Fibroblast of villous mesenchyme (primary cell): ENCODE measurements at regions not wholly inside any gene's neighbourhood (a gene's known extent, or its start where the extent isn't known, plus 50 kb on each side); places are given as distances from the start of the nearest gene placed in this dataset.

Experiments
- DNase-seq: peaks from one replicate; pipeline ENCODE4 v3.0.0-alpha.2; 2010; ENCODE audit warnings: low read depth
- H3K4me3 ChIP-seq: 2 replicates; pipeline ENCODE4 v1.5.1; 2011; ENCODE audit warnings: low read depth, mild to moderate bottlenecking, low read length
- TF ChIP-seq, protein P1 (sequence below): IDR thresholded peaks from 2 replicates; pipeline ENCODE4 v1.5.1; 2012; ENCODE audit warnings: low read depth, mild to moderate bottlenecking, low read length; ENCODE audit not compliant: insufficient read depth

DNA sequence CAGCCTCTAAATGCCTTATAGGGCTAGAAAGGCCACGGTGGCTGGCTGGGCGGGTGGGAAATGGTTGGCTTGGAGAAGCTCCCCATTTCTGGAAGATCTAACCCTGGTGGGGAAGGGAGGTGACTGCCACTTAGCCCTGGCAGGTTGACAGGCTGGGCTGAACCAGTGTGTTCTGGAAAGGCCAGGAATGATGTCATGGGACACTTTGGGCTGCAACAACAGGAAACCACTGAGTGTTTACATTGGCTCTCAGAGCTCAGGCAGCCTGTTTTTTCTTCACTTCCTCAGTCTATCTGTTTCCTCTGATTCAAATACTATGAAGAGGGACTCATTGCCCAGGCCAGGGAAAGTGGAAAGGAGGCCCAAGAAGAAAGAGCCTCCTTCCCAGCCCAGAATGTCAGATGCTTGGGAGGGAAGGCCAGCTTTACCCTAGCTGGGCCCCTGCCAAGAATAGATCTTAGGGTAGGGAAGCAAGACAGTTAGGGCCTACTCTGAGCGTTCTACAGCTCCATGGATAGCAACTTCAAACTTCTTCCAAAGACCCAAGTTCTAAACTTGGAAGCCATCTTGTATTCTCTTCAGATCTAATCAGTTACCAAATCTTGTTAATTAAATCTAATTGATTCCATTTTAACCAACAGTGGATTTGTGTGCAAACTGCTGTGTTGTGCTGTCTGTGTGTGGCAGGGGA lies 65.8 kb upstream of the MSN start:
- peak; percentile 75 for DNase-seq
- H3K4me3 ChIP-seq = no peak overlapping the region
- TF ChIP-seq, protein P1, sequence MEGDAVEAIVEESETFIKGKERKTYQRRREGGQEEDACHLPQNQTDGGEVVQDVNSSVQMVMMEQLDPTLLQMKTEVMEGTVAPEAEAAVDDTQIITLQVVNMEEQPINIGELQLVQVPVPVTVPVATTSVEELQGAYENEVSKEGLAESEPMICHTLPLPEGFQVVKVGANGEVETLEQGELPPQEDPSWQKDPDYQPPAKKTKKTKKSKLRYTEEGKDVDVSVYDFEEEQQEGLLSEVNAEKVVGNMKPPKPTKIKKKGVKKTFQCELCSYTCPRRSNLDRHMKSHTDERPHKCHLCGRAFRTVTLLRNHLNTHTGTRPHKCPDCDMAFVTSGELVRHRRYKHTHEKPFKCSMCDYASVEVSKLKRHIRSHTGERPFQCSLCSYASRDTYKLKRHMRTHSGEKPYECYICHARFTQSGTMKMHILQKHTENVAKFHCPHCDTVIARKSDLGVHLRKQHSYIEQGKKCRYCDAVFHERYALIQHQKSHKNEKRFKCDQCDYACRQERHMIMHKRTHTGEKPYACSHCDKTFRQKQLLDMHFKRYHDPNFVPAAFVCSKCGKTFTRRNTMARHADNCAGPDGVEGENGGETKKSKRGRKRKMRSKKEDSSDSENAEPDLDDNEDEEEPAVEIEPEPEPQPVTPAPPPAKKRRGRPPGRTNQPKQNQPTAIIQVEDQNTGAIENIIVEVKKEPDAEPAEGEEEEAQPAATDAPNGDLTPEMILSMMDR = no peak

DNA sequence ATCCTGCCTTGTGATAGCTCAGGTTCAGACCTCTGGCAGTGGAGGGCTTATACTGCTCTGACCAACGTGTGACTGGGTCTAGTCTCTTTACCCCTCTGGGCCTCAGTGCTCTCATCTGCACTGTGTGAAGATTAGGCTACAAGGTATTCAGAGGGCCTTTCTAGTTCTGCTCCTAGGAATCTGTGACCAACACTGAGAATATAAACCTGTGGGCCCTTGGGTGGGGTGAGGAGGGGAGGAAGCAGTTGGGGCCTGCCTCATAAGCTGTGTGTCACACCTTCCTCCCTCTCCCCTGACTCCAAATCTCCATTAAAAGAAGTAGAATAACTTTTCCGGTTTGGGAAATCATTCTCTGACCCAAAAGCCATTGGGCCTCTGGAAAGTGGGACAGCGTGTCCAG lies 66.3 kb upstream of the MSN start:
- TF ChIP-seq, protein P1 = no peak
- no peak overlapping the region for H3K4me3 ChIP-seq
- DNase-seq = no peak

DNA sequence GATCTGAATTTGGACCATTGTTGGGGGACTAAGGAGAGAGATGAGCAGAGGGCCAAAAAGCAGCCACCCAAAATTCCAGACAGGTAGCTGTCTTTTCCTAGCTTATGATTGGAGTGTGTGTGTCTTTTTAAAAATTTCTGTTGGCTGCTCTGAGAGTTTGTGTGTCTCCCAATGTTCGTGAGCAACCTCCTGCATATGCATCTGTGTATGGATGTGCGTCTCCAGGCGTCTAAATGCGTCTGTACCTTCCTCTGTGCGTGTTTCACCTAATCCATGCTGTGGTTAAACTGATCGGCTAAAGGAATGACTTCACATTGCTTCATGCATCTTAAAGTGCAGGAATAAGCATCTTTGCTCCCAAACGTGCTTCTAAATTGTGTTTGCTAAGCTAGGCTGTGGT lies 65.5 kb upstream of the LAS1L start:
- no peak overlapping the region for H3K4me3 ChIP-seq
- TF ChIP-seq, protein P1 = no peak
- no peak for DNase-seq

DNA sequence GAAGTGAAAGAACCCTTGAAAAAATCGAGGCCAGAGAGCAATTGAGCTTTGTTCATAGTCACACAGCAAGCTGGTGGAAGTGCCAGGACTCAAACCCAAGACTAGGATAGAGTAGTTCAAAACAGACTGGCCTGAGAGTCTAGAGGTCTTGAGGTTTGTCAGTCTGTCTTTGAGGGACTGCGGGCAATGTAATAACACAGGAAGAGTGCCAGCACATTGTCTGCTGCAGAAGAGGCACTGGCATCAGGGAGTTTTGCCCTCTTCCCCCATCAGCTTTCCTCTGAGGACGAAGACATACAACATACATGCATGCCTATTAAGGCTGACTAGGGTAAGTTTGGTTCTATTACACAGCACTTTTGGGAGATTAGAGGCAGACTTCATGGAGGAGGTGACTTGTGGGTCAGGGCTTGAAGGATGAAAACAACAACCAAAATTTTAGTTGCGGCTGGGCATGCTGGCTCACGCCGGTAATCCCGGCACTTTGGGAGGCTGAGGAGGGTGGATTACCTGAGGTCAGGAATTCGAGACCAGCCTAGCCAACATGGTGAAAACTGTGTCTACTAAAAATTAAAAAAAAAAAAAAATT lies 64.1 kb upstream of the LAS1L start:
- TF ChIP-seq, protein P1 = no peak
- H3K4me3 ChIP-seq = no peak overlapping the region
- DNase-seq = no peak

DNA sequence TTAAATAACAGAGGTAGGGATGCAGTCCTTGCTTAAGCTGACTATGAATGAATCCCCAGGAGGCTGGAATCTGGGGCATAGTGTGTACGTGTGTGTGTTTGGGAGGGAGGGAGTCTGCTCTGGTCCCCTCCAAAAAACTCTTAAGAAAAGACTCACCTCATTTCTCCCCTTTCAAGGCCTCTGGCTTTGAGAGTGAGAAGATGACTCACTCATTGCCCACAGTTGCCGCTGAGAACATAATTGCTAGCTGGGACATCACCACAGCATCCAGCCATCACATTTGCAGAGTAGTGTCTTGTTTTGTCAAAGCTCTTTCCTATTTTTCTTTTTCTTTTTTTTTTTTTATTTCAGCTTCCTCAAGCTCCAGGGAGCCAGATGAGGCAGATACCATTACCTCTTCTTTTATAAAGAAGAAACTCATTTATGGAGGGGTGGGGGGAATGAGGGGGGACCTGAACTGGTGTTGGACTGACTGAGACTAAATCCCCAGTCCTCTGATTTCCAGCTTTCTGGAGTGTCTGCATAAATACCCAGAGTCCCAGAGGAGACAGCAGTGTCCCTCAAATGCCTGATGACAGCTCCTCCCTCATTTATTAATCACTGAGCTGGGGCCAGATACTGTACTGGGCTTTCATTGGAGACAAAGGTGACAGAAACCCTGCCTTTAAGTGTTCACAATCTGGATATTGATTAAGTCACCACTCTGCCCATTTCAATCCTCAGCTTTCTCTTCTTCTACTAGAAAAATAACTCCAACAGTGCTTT lies 61.9 kb upstream of the LAS1L start:
- DNase-seq = peak; percentile 60
- no peak overlapping the region for H3K4me3 ChIP-seq
- TF ChIP-seq, protein P1 = no peak

DNA sequence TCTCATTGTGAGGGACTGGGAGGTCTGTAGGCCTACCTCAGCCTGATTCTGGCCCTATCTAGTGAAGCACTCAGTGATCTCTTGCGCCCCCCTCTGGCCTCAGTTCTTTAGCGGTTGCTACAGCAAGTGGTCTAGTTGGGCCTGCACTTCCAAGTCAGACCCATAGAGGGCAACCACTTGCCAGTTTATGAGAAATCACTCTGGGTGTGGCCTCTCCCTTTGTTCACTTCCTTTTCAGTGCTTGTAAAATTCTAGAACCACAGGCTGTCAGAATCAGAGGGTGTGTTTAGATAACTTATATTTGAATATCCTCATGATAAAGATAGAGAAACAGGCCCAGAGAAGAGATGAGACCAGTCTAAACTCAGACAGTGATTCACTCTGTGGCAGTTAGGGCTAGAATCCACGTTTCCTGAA lies 60.9 kb upstream of the LAS1L start:
- TF ChIP-seq, protein P1 = peak; percentile 99
- H3K4me3 ChIP-seq = no peak overlapping the region
- peak; percentile 95 for DNase-seq
